ENCODE measurements at regions not wholly inside any gene's neighbourhood (a gene's known extent, or its start where the extent isn't known, plus 50 kb on each side); places are given as distances from the start of the nearest gene placed in this dataset.

DNA sequence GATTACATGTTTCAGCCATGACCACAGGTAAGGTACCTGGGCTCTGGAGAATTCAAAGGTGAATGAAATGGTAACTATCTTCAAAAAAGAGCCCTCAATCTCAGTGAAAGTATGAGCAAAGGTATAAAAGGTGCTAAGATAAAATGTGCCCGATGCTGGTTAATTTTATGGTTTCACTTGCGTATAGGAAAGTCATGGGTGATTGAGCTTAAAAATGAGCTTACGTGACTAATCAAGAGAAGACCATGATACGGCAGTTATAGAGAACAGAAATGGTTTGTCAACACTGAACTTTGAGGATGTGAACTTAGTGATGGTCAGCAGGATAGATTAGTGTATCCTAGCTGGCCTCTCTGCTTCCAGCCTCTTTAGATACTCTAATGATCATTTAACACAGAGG, 320.1 kb downstream of the DEPDC1B start:
- TF ChIP-seq, protein P1, sequence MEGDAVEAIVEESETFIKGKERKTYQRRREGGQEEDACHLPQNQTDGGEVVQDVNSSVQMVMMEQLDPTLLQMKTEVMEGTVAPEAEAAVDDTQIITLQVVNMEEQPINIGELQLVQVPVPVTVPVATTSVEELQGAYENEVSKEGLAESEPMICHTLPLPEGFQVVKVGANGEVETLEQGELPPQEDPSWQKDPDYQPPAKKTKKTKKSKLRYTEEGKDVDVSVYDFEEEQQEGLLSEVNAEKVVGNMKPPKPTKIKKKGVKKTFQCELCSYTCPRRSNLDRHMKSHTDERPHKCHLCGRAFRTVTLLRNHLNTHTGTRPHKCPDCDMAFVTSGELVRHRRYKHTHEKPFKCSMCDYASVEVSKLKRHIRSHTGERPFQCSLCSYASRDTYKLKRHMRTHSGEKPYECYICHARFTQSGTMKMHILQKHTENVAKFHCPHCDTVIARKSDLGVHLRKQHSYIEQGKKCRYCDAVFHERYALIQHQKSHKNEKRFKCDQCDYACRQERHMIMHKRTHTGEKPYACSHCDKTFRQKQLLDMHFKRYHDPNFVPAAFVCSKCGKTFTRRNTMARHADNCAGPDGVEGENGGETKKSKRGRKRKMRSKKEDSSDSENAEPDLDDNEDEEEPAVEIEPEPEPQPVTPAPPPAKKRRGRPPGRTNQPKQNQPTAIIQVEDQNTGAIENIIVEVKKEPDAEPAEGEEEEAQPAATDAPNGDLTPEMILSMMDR (IDR thresholded peaks at IDR 0.05): no peak
- TF ChIP-seq POLR2A (IDR thresholded peaks at IDR 0.05): no peak
